Breast epithelium (tissue), 3 donors: ENCODE measurements at regions not wholly inside any gene's neighbourhood (a gene's known extent, or its start where the extent isn't known, plus 50 kb on each side); places are given as distances from the start of the nearest gene placed in this dataset.

ENCODE experiments used
- POLR2A ChIP-seq: fragments of 450-650 bp; IDR thresholded peaks from one replicate; pipeline ENCODE4 v1.6.1; 2016; ENCODE audit warnings: antibody characterized with exemption, mild to moderate bottlenecking, moderate library complexity
- POLR2AphosphoS5 ChIP-seq, 3 donors: sonication (generic); formaldehyde crosslinking; IDR thresholded peaks; one replicate each; pipeline ENCODE4 v1.6.1; 2017; ENCODE audit warnings: antibody characterized with exemption in 3 of 3
- TF ChIP-seq, protein P1 (sequence below), 3 donors: fragments of 450-650 bp; IDR thresholded peaks; one replicate each; pipeline ENCODE4 v1.5.1; 2016 to 2017; ENCODE audit warnings: antibody characterized with exemption in 3 of 3, mild to moderate bottlenecking in 3 of 3, moderate library complexity in 3 of 3

DNA sequence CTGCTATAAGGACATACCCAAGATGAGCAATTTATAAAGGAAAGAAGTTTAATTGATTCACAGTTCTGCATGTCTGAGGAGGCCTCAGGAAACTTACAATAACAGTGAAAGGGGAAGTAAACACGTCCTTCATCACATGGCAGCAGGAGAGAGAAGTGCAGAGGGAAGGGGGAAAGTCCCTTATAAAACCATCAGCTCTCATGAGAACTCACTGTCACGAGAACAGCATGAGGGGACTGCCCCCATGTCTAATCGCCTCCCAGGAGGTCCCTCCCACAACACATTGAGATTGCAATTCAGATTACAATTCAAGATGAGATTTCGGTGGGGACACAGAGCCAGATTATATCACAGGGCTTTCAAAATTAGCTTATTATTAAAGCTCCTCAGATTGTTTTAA, 209.5 kb upstream of the PPP3CA start:
- TF ChIP-seq POLR2AphosphoS5 (IDR thresholded peaks at IDR 0.05): no peak
- TF ChIP-seq, protein P1, sequence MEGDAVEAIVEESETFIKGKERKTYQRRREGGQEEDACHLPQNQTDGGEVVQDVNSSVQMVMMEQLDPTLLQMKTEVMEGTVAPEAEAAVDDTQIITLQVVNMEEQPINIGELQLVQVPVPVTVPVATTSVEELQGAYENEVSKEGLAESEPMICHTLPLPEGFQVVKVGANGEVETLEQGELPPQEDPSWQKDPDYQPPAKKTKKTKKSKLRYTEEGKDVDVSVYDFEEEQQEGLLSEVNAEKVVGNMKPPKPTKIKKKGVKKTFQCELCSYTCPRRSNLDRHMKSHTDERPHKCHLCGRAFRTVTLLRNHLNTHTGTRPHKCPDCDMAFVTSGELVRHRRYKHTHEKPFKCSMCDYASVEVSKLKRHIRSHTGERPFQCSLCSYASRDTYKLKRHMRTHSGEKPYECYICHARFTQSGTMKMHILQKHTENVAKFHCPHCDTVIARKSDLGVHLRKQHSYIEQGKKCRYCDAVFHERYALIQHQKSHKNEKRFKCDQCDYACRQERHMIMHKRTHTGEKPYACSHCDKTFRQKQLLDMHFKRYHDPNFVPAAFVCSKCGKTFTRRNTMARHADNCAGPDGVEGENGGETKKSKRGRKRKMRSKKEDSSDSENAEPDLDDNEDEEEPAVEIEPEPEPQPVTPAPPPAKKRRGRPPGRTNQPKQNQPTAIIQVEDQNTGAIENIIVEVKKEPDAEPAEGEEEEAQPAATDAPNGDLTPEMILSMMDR (IDR thresholded peaks at IDR 0.05): no peak
- no peak for TF ChIP-seq POLR2A
